NT2/D1 (cell line): ENCODE measurements at regions not wholly inside any gene's neighbourhood (a gene's known extent, or its start where the extent isn't known, plus 50 kb on each side); places are given as distances from the start of the nearest gene placed in this dataset.

Experiments
- SUZ12 ChIP-seq: IDR thresholded peaks from 2 replicates; pipeline ENCODE4 v1.6.1; 2011; ENCODE audit not compliant: insufficient read length, insufficient read depth; ENCODE audit errors: extremely low read depth
- YY1 ChIP-seq: IDR thresholded peaks from 2 replicates; pipeline ENCODE4 v1.6.1; 2011; ENCODE audit not compliant: insufficient read length, insufficient read depth

GRCh38 chr13:50247223-50247622 is 232.0 kb downstream of the KCNRG start:
- TF ChIP-seq SUZ12 (no peak), YY1 (no peak)
